ENCODE measurements at regions not wholly inside any gene's neighbourhood (a gene's known extent, or its start where the extent isn't known, plus 50 kb on each side); places are given as distances from the start of the nearest gene placed in this dataset.

GRCh38 chr18:59810735-59811520, 88.9 kb upstream of the PMAIP1 start:
- Histone ChIP-seq H4K20me1 (ENCODE audit: insufficient read depth) (no peaks in the 10 kb centered on the region), H2AFZ (ENCODE audit: low read depth) (peak overlapping the region; percentile 13; the same call in 1 of the 2 replicates), H3K9me3 (no peaks in the 10 kb centered on the region), H3K79me2 (ENCODE audit: insufficient read depth) (no peaks in the 10 kb centered on the region), H3K4me1 (ENCODE audit: control insufficient read depth in 1 of 2, insufficient read depth in 2 of 2, low read depth in 1 of 2, low read length in 1 of 2) (peaks cover 0 to 8% of the 10 kb centered on the region in 2 experiments; a peak in 2 of 4 replicates), H3K27me3 (ENCODE audit: insufficient read depth) (no peaks in the 10 kb centered on the region), H3K36me3 (replicated peaks in 1 of 2; ENCODE audit: control insufficient read depth in 1 of 2, insufficient read depth in 2 of 2, low read length in 1 of 2) (no peaks in the 10 kb centered on the region), H3F3A (replicated peaks; ENCODE audit: insufficient read depth) (peaks cover 27% of the 10 kb centered on the region), H3K9me2 (no peaks in the 10 kb centered on the region), H3K4me2 (no peak overlapping the region), H3K9ac (no peak overlapping the region), H3K27ac (ENCODE audit: low read depth in 2 of 2, low read length in 1 of 2) (peak overlapping the region in 1 of 2 experiments; percentile 26; a peak in 1 of 4 replicates), H3K4me3 (ENCODE audit: low read depth in 2 of 2, low read length in 1 of 2) (no peak overlapping the region)
- 1% methylated on average over 2 of the region's 2 CpGs for WGBS (ENCODE audit: low lambda C conversion rate)
- CTCF ChIA-PET, result interaction anchor here (0.6 to 6.0 kb wide), 4 partner anchors 13 to 352 kb away, joined by 3 to 54 read pairs (median 4); no protein-coding TSS in a partner anchor
- POLR2A ChIA-PET, result no interaction called here
- DNase-seq, result peak; percentile 34
- TF ChIP-seq EP300 (IDR thresholded peaks at IDR 0.05; ENCODE audit: borderline replicate concordance in 1 of 2, low read depth in 1 of 2, low read length in 1 of 2) (peak; percentile 33 to 46; a peak in 3 of 4 replicates), FOXJ3 (CRISPR knock-in tag; IDR thresholded peaks at IDR 0.05) (no peak), GATA2 (CRISPR knock-in tag; IDR thresholded peaks at IDR 0.05) (peak; percentile 26), TCF12 (IDR thresholded peaks at IDR 0.05) (peak; percentile 90), RXRA (IDR thresholded peaks at IDR 0.05; ENCODE audit: borderline replicate concordance, low read depth) (peak; percentile 12; the same call in 1 of the 2 replicates), NFIC (IDR thresholded peaks at IDR 0.05; ENCODE audit: borderline replicate concordance) (0 out of 2 replicates have a peak, but pooled peaks have one; percentile 10), POLR2AphosphoS5 (IDR thresholded peaks at IDR 0.05; ENCODE audit: low read depth, low read length) (peak; percentile 44; the same call in 1 of the 2 replicates), ELF1 (IDR thresholded peaks at IDR 0.05) (no peak), USF2 (IDR thresholded peaks at IDR 0.05; ENCODE audit: borderline replicate concordance, low read depth, low read length) (no peak), PBX3 (IDR thresholded peaks at IDR 0.05) (peak; percentile 74), RCOR1 (IDR thresholded peaks at IDR 0.05; ENCODE audit: low read length) (peak; percentile 23; the same call in 1 of the 2 replicates), CHD2 (IDR thresholded peaks at IDR 0.05; ENCODE audit: low read length, partially characterized antibody) (peak; percentile 14), FOSL2 (IDR thresholded peaks at IDR 0.05; ENCODE audit: borderline replicate concordance, low read depth) (no peak)

GRCh38 chr18:59810183-59810582, 89.6 kb upstream of the PMAIP1 start:
- ChIA-PET CTCF (interaction anchor here (1.5 to 6.0 kb wide), 2 partner anchors 14 to 178 kb away, joined by 5 to 54 read pairs; no protein-coding TSS in a partner anchor), POLR2A (no interaction called here)
- WGBS (ENCODE audit: low lambda C conversion rate), result 84% methylated on average over 6 of the region's 6 CpGs
- no peak for TF ChIP-seq MAX (IDR thresholded peaks at IDR 0.05; ENCODE audit: low read depth)
- no peak for TF ChIP-seq EZH2phosphoT487 (IDR thresholded peaks at IDR 0.05; ENCODE audit: borderline replicate concordance, low read depth)
- no peak for TF ChIP-seq RAD21 (IDR thresholded peaks at IDR 0.05; ENCODE audit: low read length)
- peak; percentile 19; the same call in 1 of the 2 replicates for TF ChIP-seq PBX3 (IDR thresholded peaks at IDR 0.05)
- no peaks in the 10 kb centered on the region for H3K9me3 ChIP-seq
- H3K36me3 ChIP-seq (replicated peaks in 1 of 2; ENCODE audit: control insufficient read depth in 1 of 2, insufficient read depth in 2 of 2, low read length in 1 of 2), result no peaks in the 10 kb centered on the region
- peaks cover 0 to 8% of the 10 kb centered on the region in 2 experiments; a peak in 2 of 4 replicates for H3K4me1 ChIP-seq (ENCODE audit: control insufficient read depth in 1 of 2, insufficient read depth in 2 of 2, low read depth in 1 of 2, low read length in 1 of 2)
- H3F3A ChIP-seq (replicated peaks; ENCODE audit: insufficient read depth), result peaks cover 20% of the 10 kb centered on the region
- H2AFZ ChIP-seq (ENCODE audit: low read depth), result no peak overlapping the region
- H4K20me1 ChIP-seq (ENCODE audit: insufficient read depth), result no peaks in the 10 kb centered on the region
- no peak overlapping the region for H3K9ac ChIP-seq
- H3K27ac ChIP-seq (ENCODE audit: low read depth in 2 of 2, low read length in 1 of 2), result peak overlapping the region in 1 of 2 experiments; percentile 26; a peak in 1 of 4 replicates
- no peak overlapping the region for H3K4me2 ChIP-seq
- H3K27me3 ChIP-seq (ENCODE audit: insufficient read depth), result no peaks in the 10 kb centered on the region
- no peak for DNase-seq
- no peaks in the 10 kb centered on the region for H3K79me2 ChIP-seq (ENCODE audit: insufficient read depth)
- no peaks in the 10 kb centered on the region for H3K9me2 ChIP-seq
- H3K4me3 ChIP-seq (ENCODE audit: low read depth in 2 of 2, low read length in 1 of 2), result no peak overlapping the region
